Keratinocyte (primary cell): ENCODE measurements at regions not wholly inside any gene's neighbourhood (a gene's known extent, or its start where the extent isn't known, plus 50 kb on each side); places are given as distances from the start of the nearest gene placed in this dataset.
A peak's percentile ranks its signal among the peaks of the same experiment; 100 is the strongest.

Experiments
- CTCF ChIP-seq, 3 experiments: IDR thresholded peaks in 1 of 3; conservative IDR thresholded peaks in 1 of 3; optimal IDR thresholded peaks in 1 of 3; 2 replicates in 2 of 3; 3 replicates in 1 of 3; pipeline versions ENCODE3 to v1.5.1; 2011; ENCODE audit warnings: low read length in 3 of 3, mild to moderate bottlenecking in 3 of 3, moderate library complexity in 2 of 3, control low read depth in 1 of 3, inconsistent platforms in 1 of 3; ENCODE audit not compliant: insufficient read depth in 2 of 3; ENCODE audit errors: extremely low read depth in 1 of 3
- EZH2 ChIP-seq: IDR thresholded peaks from one replicate; pipeline ENCODE4 v1.6.1; 2012; ENCODE audit warnings: inconsistent platforms, mild to moderate bottlenecking, low read length, moderate library complexity

GRCh38 chr10:78964274-78964951 is 104.4 kb upstream of the ZMIZ1 start:
- TF ChIP-seq CTCF (optimal IDR thresholded peaks at IDR 0.05 in 1 of 3, IDR thresholded peaks at IDR 0.05 in 1 of 3, conservative IDR thresholded peaks at IDR 0.05 in 1 of 3; ENCODE audit: extremely low read depth in 1 of 3, insufficient read depth in 2 of 3, low read length in 3 of 3) (peak in 2 of 3 experiments; percentile 17 to 24), EZH2 (no peak)
